NB4 (cell line): ENCODE measurements at regions not wholly inside any gene's neighbourhood (a gene's known extent, or its start where the extent isn't known, plus 50 kb on each side); places are given as distances from the start of the nearest gene placed in this dataset.

Experiments
- CTCF ChIP-seq: IDR thresholded peaks from one replicate; pipeline ENCODE4 v1.5.1; 2012; ENCODE audit warnings: low read depth, low read length
- MAX ChIP-seq: IDR thresholded peaks from 2 replicates; pipeline ENCODE4 v1.6.1; 2011; ENCODE audit warnings: low read depth, low read length
- MYC ChIP-seq: IDR thresholded peaks from 2 replicates; pipeline ENCODE4 v1.6.1; 2011; ENCODE audit warnings: low read depth, low read length
- POLR2A ChIP-seq: IDR thresholded peaks from 2 replicates; pipeline ENCODE4 v1.6.1; 2011; ENCODE audit warnings: mild to moderate bottlenecking; ENCODE audit not compliant: insufficient read length; ENCODE audit errors: extremely low read depth

DNA sequence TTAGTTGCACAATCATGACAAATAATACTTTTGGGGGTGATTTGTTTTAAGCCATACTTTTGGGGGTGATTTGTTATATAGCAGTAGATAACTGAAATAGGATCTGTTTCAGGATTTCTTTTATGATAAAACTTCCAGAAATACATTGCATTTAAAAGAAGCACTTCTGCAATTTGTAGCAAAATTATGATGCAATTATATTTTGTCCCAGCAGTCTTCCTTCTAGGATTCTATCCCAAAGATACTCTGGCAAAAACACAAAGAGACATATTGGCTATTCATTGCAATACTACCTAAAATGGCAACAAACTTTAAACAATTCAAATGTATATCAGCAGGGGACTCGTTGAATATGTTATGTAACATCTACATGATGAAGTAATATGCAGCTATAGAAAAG lies 78.9 kb upstream of the ANKRD28 start:
- TF ChIP-seq CTCF (no peak), POLR2A (no peak), MYC (no peak), MAX (no peak)
